PC-9 (cell line): ENCODE measurements at regions not wholly inside any gene's neighbourhood (a gene's known extent, or its start where the extent isn't known, plus 50 kb on each side); places are given as distances from the start of the nearest gene placed in this dataset.

Source experiments
- EZH2 ChIP-seq: fragments of 200-600 bp; sonication (generic); IDR thresholded peaks from 2 replicates; pipeline ENCODE4 v1.8.0; 2017; ENCODE audit warnings: antibody characterized with exemption, low read depth
- TF ChIP-seq, protein P1 (sequence below): fragments of 200-600 bp; sonication (generic); conservative IDR thresholded peaks from 2 replicates; pipeline ENCODE4 v1.6.1; 2017; ENCODE audit warnings: mixed run types, antibody characterized with exemption, mild to moderate bottlenecking, moderate library complexity

DNA sequence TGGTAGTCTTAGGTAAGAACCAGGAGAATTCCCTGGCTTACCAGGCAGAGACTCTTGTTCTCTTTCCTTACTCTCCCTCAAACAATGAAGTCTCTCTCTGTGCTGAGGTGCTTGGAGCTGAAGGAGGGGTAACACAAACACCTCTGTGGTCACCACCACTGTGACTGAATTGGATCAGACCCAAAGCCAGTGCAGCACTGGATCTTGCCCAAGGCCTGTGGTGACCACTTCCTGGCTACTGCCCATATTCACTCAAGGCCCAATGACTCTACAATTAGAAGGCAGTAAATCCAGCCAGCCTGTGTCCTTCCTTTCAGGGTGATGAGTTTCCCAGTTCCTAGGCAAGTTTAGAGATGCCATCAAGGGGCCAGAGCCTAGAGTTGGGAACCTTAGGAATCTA lies 706.8 kb downstream of the SLC4A3 start:
- TF ChIP-seq, protein P1, sequence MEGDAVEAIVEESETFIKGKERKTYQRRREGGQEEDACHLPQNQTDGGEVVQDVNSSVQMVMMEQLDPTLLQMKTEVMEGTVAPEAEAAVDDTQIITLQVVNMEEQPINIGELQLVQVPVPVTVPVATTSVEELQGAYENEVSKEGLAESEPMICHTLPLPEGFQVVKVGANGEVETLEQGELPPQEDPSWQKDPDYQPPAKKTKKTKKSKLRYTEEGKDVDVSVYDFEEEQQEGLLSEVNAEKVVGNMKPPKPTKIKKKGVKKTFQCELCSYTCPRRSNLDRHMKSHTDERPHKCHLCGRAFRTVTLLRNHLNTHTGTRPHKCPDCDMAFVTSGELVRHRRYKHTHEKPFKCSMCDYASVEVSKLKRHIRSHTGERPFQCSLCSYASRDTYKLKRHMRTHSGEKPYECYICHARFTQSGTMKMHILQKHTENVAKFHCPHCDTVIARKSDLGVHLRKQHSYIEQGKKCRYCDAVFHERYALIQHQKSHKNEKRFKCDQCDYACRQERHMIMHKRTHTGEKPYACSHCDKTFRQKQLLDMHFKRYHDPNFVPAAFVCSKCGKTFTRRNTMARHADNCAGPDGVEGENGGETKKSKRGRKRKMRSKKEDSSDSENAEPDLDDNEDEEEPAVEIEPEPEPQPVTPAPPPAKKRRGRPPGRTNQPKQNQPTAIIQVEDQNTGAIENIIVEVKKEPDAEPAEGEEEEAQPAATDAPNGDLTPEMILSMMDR: no peak
- no peak for TF ChIP-seq EZH2
